T-cell (primary cell): ENCODE measurements at regions not wholly inside any gene's neighbourhood (a gene's known extent, or its start where the extent isn't known, plus 50 kb on each side); places are given as distances from the start of the nearest gene placed in this dataset.
"Not testable (repeated sequence)": the region's sequence is repeated elsewhere in the genome, so short reads cannot be mapped to it uniquely, and the experiment has no call there.

Experiments used
- ATAC-seq, 4 experiments: fragments of 200-7000 bp in 3 of 4; fragments of 150-1000 bp in 1 of 4; cut with Tn5 transposase; replicated peaks in 1 of 4; 1 replicate in 3 of 4; 2 replicates in 1 of 4; pipeline ENCODE4 v1.10.0; 2021; ENCODE audit warnings: moderate library complexity in 3 of 4, mild to moderate bottlenecking in 2 of 4, moderate number of reproducible peaks in 1 of 4
- CTCF ChIA-PET, 2 donors: fragments of 300-600 bp; sonication (Branson Sonifier 250); formaldehyde crosslinking; loops; one replicate each; lab custom pipeline; 2022; ENCODE audit warnings: antibody characterized with exemption in 2 of 2; lab: Charles Lee
- POLR2A ChIA-PET, 2 donors: fragments of 300-600 bp; sonication (Branson Sonifier 250); formaldehyde crosslinking; loops; one replicate each; lab custom pipeline; 2022; ENCODE audit warnings: antibody characterized with exemption in 2 of 2; lab: Charles Lee
- DNase-seq, 35 experiments: peaks; one replicate each; pipeline versions ENCODE4 v3.0.0 to v3.0.0-alpha.2; 2013 to 2023
- H3K27ac ChIP-seq: one replicate; pipeline ENCODE4 v1.5.1; 2013; ENCODE audit warnings: low read length
- H3K27me3 ChIP-seq, 2 experiments: replicated peaks in 1 of 2; 1 replicate in 1 of 2; 2 replicates in 1 of 2; pipeline versions ENCODE4 v1.6.1 to v1.7.0; 2013; ENCODE audit warnings: low read length in 1 of 2, mixed read lengths in 1 of 2; ENCODE audit not compliant: control insufficient read depth in 2 of 2, insufficient read depth in 2 of 2; ENCODE audit errors: extremely low read depth in 1 of 2
- H3K36me3 ChIP-seq, 2 donors: 1 replicate in 1 of 2; 2 replicates in 1 of 2; pipeline versions ENCODE4 v1.6.1 to v1.7.0; 2013; ENCODE audit warnings: low read length in 1 of 2; ENCODE audit not compliant: control insufficient read depth in 2 of 2, insufficient read depth in 1 of 2; ENCODE audit errors: extremely low read depth in 1 of 2
- H3K4me1 ChIP-seq, 2 experiments: 1 replicate in 1 of 2; 2 replicates in 1 of 2; pipeline versions ENCODE4 v1.6.1 to v1.7.0; 2013; ENCODE audit warnings: low read length in 2 of 2, mixed read lengths in 1 of 2; ENCODE audit not compliant: insufficient read depth in 2 of 2, control insufficient read depth in 1 of 2; ENCODE audit errors: extremely low read depth in 1 of 2
- H3K4me3 ChIP-seq, 2 donors: 1 replicate in 1 of 2; 2 replicates in 1 of 2; pipeline versions ENCODE4 v1.5.1 to v1.7.0; 2013; ENCODE audit warnings: mild to moderate bottlenecking in 2 of 2, low read length in 1 of 2, moderate library complexity in 1 of 2; ENCODE audit not compliant: control insufficient read depth in 1 of 2; ENCODE audit errors: extremely low read depth in 1 of 2
- H3K9me3 ChIP-seq: 2 replicates; pipeline ENCODE4 v1.7.0; 2013
- H3K27ac Mint-ChIP-seq, 2 donors: one replicate each; pipeline ENCODE4 v1.8.0; 2020 to 2021; ENCODE audit warnings: mild to moderate bottlenecking in 2 of 2, mixed read lengths in 2 of 2
- H3K27me3 Mint-ChIP-seq, 2 donors: one replicate each; pipeline ENCODE4 v1.8.0; 2021 to 2022; ENCODE audit warnings: mixed read lengths in 2 of 2
- H3K36me3 Mint-ChIP-seq: one replicate; pipeline ENCODE4 v1.8.0; 2021; ENCODE audit warnings: mixed read lengths
- H3K4me1 Mint-ChIP-seq, 3 donors: one replicate each; pipeline ENCODE4 v1.8.0; 2020 to 2022; ENCODE audit warnings: mixed read lengths in 3 of 3, mild to moderate bottlenecking in 1 of 3
- H3K4me3 Mint-ChIP-seq, 3 donors: one replicate each; pipeline ENCODE4 v1.8.0; 2020 to 2022; ENCODE audit warnings: mild to moderate bottlenecking in 3 of 3, mixed read lengths in 3 of 3, moderate library complexity in 3 of 3
- H3K9me3 Mint-ChIP-seq, 3 donors: one replicate each; pipeline ENCODE4 v1.8.0; 2020 to 2022; ENCODE audit warnings: mixed read lengths in 3 of 3
- WGBS: methylation state at CpG from one replicate; pipeline ENCODE4 v1.1.5; 2013; ENCODE audit warnings: missing lambda C conversion rate; ENCODE audit not compliant: insufficient coverage; 5-methylcytosine and 5-hydroxymethylcytosine counted together

DNA sequence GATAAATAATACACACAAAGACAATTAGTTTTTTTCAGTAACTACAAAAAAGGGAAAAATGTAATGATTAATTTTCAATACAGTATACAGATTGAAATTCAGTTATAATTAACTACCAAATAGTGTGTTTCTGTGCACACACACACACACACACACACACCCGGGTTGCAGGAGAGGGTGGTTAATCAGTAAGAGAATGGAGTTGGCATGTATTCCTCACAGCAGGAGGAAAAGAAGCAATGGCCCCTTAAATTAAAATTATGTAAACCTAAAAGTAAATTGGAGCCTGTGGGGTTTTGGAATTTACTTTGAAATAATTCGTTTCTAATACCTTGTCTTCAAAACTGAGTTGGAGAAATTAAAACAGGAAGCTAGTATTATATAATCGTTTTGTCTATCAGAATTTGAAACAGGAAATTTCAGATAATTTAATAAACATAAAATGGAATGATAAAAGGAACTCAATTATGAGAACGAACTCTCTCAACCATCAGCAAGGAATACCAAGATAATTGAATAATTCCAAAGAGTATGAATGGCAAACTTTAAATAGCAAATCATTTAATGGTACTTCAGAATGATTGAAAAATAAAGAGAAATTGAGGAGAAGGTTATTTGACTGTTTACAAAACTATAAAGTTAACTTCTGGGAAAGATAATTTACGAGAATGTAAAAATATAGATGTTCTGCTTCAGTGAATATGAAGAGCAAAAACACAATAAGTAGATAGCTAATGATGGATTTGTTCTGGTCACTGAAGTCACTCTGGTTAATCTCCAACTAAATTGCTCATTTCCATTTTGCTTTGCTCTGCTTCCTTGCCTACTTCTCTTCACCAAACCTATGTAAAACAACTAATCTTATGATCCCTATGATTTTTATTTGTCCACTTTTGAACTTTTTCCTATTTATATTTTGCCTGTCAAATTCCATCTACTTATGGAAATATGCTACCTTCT, 547.9 kb upstream of the ZP4 start:
- no peak overlapping the region for H3K27ac Mint-ChIP-seq
- POLR2A ChIA-PET, result no interaction called here
- CTCF ChIA-PET, result no interaction called here
- no peaks in the 10 kb centered on the region for H3K36me3 Mint-ChIP-seq
- H3K4me3 ChIP-seq, result no peak overlapping the region
- no peaks in the 10 kb centered on the region for H3K27me3 ChIP-seq
- H3K4me1 ChIP-seq, result no peaks in the 10 kb centered on the region
- H3K36me3 ChIP-seq, result no peaks in the 10 kb centered on the region
- H3K27ac ChIP-seq, result no peak overlapping the region
- ATAC-seq, result no peak
- H3K4me3 Mint-ChIP-seq, result no peak overlapping the region
- no peaks in the 10 kb centered on the region for H3K4me1 Mint-ChIP-seq
- no CpG with 5 or more reads among the region's 5 CpGs for WGBS
- peaks cover 8 to 17% (median 16%) of the 10 kb centered on the region in 3 donors for H3K9me3 Mint-ChIP-seq
- DNase-seq, result no peak
- H3K9me3 ChIP-seq, result no peaks in the 10 kb centered on the region
- no peaks in the 10 kb centered on the region for H3K27me3 Mint-ChIP-seq

DNA sequence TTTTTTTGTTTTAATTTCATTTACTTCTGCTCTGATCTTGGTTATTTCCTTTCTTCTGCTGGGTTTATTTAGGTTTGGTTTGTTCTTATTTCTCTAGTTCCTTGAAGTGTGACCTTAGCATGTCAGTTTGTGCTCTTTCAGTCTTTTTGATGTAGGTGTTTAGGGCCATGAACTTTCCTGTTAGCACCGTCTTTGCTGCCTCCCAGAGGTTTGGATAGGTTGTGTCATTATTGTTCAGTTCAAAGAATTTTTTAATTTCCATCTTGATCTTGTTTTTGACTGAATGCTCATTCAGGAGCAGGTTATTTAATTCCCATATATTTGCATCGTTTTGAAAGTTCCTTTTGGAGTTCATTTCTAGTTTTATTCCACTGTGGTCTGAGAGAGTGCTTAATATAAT, 539.0 kb upstream of the ZP4 start:
- H3K36me3 Mint-ChIP-seq, DNase-seq, H3K27ac Mint-ChIP-seq, H3K4me1 Mint-ChIP-seq, H3K4me3 ChIP-seq, H3K27ac ChIP-seq, ATAC-seq, POLR2A ChIA-PET, H3K9me3 ChIP-seq, CTCF ChIA-PET, H3K36me3 ChIP-seq, H3K27me3 ChIP-seq, H3K4me1 ChIP-seq, H3K4me3 Mint-ChIP-seq, H3K27me3 Mint-ChIP-seq: not testable (repeated sequence)
- H3K9me3 Mint-ChIP-seq, result peaks cover 8 to 27% (median 20%) of the 10 kb centered on the region in 3 donors
- WGBS, result no CpG with 5 or more reads among the region's 2 CpGs

DNA sequence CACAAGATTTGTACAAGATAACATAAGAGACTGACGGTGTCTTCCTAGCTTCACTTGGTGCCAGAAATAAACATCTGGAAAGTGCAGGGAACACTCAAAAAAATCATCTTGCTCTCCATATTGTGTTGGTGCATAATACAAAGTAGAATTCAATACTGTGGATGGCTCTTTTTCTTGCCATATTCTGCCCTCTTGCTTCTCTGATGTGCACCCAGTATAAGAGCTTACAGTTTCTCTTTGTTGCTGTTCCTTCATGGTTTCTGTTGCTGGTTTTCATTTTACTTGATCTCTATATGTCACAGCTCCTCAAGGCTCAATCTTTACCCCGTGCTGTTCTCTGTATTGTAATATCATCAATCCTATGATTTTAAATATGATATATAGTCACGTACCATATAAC, 528.5 kb upstream of the ZP4 start:
- ATAC-seq (no peak), DNase-seq (no peak)
- Histone ChIP-seq H3K36me3 (no peaks in the 10 kb centered on the region), H3K27me3 (no peaks in the 10 kb centered on the region), H3K4me1 (no peaks in the 10 kb centered on the region), H3K9me3 (no peaks in the 10 kb centered on the region), H3K27ac (no peak overlapping the region), H3K4me3 (no peak overlapping the region)
- no peak overlapping the region for H3K4me3 Mint-ChIP-seq
- H3K27ac Mint-ChIP-seq, result no peak overlapping the region
- peaks cover 0 to 6% (median 1%) of the 10 kb centered on the region in 3 donors for H3K9me3 Mint-ChIP-seq
- ChIA-PET POLR2A (no interaction called here), CTCF (no interaction called here)
- H3K4me1 Mint-ChIP-seq, result no peaks in the 10 kb centered on the region
- no CpG with 5 or more reads among the region's 3 CpGs for WGBS
- H3K36me3 Mint-ChIP-seq, result no peaks in the 10 kb centered on the region
- no peaks in the 10 kb centered on the region for H3K27me3 Mint-ChIP-seq

DNA sequence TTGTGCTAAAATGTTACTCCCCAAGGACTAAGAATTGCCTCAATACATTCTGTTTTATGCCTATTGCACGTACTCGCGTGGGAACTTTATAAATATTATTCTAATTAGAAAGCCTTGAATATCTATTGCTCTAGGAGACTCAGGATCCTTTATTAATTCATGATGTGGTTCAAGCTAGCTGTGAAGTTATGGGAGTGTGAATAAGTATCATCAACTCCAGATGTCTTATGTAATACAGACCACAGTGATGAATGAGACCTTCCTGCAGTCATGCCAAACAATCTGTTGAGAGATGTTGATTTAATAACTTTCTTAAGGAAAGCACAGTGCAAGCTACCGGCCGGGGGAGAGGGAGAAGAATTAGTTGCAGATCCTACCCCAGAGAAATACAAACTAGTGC, 519.2 kb upstream of the ZP4 start:
- DNase-seq, result no peak
- no peak overlapping the region for H3K27ac Mint-ChIP-seq
- Histone ChIP-seq H3K36me3 (no peaks in the 10 kb centered on the region), H3K9me3 (no peaks in the 10 kb centered on the region), H3K4me1 (no peaks in the 10 kb centered on the region), H3K27ac (no peak overlapping the region), H3K27me3 (no peaks in the 10 kb centered on the region), H3K4me3 (no peak overlapping the region)
- ATAC-seq, result no peak
- peaks cover 2 to 18% (median 16%) of the 10 kb centered on the region in 3 donors for H3K9me3 Mint-ChIP-seq
- POLR2A ChIA-PET, result no interaction called here
- H3K4me1 Mint-ChIP-seq, result no peaks in the 10 kb centered on the region
- CTCF ChIA-PET, result no interaction called here
- H3K27me3 Mint-ChIP-seq, result no peaks in the 10 kb centered on the region
- H3K4me3 Mint-ChIP-seq, result no peak overlapping the region
- no CpG with 5 or more reads among the region's 5 CpGs for WGBS
- H3K36me3 Mint-ChIP-seq, result no peaks in the 10 kb centered on the region

DNA sequence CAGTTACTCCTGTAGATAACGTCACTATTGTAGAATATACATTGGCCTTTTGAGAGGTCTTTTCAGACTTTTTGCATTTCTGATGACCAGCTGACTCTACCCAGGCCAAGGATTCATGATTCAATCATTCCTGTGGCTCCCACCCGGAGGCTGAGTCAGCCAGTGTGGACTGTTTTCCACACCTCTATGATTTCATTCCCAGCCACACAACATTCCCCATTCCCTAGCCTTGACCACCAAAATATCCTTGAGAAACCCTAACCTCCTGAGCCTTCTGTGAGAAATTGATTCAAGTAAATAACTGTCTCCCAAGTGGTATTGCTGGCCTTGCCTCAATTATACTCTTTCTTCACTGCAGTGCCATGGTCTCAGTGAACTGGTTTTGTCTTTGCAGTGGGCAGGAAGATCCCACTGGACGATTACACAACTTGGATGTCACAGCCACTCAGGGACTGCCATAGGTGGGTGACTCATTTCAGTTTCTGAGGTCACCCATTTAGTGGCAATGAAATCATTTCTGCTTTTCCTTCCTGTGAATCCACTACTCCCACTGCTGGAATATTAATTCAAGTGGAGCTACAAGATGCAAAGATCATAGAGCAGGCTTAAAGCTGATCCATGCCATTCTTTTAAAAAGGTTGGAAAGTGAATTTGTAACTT, 518.6 kb upstream of the ZP4 start:
- Mint-ChIP-seq H3K9me3 (peaks cover 2 to 20% (median 17%) of the 10 kb centered on the region in 3 donors), H3K36me3 (no peaks in the 10 kb centered on the region), H3K27ac (no peak overlapping the region), H3K27me3 (no peaks in the 10 kb centered on the region), H3K4me3 (no peak overlapping the region), H3K4me1 (no peaks in the 10 kb centered on the region)
- ChIA-PET POLR2A (no interaction called here), CTCF (no interaction called here)
- no peak for DNase-seq
- Histone ChIP-seq H3K36me3 (no peaks in the 10 kb centered on the region), H3K9me3 (no peaks in the 10 kb centered on the region), H3K4me3 (no peak overlapping the region), H3K27ac (no peak overlapping the region), H3K4me1 (no peaks in the 10 kb centered on the region), H3K27me3 (no peaks in the 10 kb centered on the region)
- 75% methylated on average over 3 of the region's 3 CpGs for WGBS
- ATAC-seq, result no peak

DNA sequence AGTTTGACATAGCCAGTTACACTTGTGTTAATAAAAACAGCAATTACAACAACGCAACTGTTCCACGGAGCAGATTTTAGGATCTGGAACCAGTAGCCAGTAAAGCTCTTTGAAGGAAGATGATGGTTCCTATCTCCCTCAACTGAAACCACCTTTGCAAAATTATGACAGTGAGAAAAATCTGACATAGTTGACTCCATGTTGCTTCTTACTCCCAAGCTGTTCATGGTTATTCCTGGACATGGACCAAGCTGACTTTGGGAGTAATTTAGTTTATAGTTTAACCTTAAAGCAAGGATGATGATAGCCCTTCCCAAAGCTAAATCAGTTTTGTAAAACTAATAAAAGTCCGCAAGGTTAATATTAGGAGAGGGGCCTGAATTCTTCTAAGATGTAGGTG, 518.0 kb upstream of the ZP4 start:
- Mint-ChIP-seq H3K27me3 (no peaks in the 10 kb centered on the region), H3K4me3 (no peak overlapping the region), H3K27ac (no peak overlapping the region), H3K9me3 (peaks cover 2 to 18% (median 12%) of the 10 kb centered on the region in 3 donors), H3K4me1 (no peaks in the 10 kb centered on the region), H3K36me3 (no peaks in the 10 kb centered on the region)
- Histone ChIP-seq H3K36me3 (no peaks in the 10 kb centered on the region), H3K27me3 (no peaks in the 10 kb centered on the region), H3K4me1 (no peaks in the 10 kb centered on the region), H3K27ac (no peak overlapping the region), H3K4me3 (no peak overlapping the region), H3K9me3 (no peaks in the 10 kb centered on the region)
- no CpG with 5 or more reads among the region's 3 CpGs for WGBS
- ATAC-seq, result no peak
- ChIA-PET CTCF (no interaction called here), POLR2A (interaction anchor here in 1 of 2 donors (0.6 kb wide), 1 partner anchor 259 kb away, joined by 3 read pairs; no protein-coding TSS in a partner anchor)
- DNase-seq, result no peak
